M059J (cell line): ENCODE measurements at regions not wholly inside any gene's neighbourhood (a gene's known extent, or its start where the extent isn't known, plus 50 kb on each side); places are given as distances from the start of the nearest gene placed in this dataset.

Experiments
- DNase-seq: peaks from one replicate; pipeline ENCODE4 v3.0.0-alpha.2; 2012; ENCODE audit warnings: low read depth

DNA sequence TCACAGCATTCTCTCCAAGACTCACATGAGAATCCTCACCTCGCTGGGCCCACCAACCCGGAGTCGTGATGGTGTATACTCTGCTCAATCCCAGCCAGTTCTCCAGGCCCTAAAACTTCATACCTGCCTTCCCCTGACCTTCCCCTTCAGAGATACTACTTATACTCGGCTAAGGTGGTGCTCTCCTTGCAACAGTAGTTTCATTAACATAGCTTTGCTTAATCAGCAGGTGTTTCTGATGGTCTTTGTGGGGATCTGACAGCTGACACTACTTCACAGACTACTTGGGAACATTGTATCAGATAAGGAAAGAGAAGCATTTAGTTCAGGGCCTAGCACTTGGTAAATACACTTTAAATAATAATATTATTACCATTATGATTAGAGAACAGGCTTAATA is 301.5 kb upstream of the DAB1 start:
- no peak for DNase-seq

DNA sequence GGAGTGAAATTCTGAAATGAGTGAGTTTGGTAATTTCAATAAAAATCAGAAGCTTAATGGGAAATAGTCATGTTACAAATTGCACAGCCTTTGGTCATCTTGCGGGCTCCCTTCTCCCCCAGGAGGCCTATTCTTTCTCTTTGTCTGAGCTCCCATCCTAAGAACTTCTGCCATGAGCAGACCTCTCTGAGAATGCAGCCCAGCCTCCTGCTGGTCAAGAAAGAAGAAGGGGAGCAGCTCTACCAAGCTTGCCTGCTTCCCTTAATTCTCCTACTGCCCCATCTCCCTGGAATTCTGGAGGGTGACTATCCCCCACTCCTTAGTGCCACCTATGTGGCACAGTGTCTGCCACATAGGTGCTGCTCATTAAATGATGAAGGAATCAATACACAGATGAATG is 300.7 kb upstream of the DAB1 start:
- DNase-seq, result no peak

DNA sequence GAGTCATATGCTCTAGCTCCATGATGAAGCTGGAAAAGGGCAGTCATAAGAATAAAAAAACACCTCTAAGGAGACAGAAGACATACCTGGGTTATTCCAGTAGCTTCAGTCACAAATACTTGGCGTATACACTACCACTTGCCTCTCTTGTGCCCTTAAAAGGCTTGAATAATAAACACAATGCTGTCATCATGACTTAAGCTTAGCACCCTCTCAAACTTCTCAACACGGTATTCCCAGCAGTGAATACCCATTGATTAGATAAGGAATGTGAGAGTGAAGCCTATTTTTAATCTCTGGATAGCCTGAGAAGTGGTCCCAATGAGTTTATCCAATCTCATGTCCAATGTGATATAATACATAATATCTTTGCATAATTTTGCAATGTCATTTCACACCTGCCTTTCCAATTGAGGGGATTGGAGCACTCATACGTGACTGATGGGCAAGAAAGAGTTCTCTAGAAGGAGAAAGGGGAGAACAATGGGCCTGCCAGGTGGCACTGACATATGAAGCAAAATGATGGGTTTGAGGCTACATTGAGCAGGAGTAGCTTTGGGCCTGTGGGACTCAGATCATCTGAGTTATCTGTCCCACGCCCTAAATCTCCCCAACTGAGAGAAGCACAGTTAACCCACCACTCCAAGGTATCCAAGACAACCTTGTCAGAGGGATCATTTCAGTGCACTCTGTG is 298.6 kb upstream of the DAB1 start:
- no peak for DNase-seq

DNA sequence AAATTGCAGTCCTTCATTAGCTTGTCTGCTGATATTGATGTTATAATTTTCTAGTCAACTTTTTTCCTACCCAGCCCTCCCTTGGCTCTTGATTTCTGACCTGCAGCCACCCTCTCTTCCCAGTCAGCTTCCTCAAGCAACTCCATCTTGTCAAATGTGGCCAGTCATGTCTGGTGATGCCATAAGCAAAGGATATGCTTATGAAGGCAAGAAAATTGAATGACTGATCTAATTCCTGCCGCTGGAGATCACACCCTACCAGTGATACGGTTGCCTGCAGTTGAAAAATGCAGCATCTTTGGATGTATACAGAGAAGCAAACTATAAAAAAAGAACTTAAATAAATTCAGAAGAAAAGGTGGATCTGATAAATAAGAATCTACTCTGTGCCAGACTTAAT is 297.1 kb upstream of the DAB1 start:
- no peak for DNase-seq

DNA sequence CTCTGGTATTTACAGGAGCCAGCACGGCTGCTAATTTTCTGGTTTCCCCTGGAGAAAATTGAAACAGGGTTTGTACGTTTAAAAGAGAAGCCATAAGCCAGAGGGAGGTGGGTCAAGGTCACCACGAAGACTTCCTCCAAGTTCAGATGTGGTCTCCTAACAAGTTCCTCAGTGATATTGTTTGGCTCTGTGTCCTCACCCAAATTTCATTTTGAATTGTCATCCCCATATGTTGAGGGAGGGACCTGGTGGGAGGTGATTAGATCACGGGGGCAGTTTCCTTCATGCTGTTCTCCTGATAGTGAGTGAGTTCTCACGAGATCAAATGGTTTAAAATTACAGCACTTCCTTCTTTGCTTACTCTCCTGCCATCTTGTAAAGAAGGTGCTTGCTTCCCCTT is 295.4 kb upstream of the DAB1 start:
- DNase-seq, result no peak

DNA sequence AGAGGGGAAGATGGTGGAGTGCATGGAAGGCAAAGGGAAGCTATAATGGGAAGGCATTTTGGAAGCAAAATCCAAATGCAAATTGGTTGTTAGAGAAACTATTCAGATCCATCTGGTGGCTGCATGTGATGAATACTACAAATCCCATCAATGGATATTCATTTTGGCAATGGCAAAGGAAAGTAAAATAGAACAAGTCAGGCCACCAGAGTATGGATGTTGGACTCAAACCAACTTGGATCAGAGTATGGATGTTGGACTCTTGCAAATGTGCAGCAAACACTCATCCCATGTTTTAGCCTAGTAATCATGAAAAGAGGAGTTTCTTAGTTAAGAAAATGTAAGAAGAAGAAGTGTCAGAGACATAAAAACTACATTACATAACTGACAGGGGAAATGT is 289.6 kb upstream of the DAB1 start:
- DNase-seq, result no peak

DNA sequence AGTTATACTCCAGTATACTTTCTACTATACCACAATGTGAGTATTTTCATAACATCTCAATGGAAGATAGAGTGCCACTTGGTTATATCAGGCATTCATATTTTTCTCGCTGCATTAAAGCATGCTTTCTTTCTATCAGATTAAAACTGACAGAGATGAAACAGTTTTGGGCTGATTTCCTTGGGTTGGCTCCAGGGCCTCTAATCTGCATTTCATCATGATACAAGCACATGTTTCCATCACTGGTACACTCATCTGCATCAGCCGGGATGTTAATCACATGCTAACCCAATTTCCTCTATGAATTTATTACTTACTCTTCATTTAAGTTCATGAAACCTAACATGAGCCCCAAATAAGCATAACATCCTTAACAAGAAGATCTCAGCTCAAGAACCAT is 289.0 kb upstream of the DAB1 start:
- no peak for DNase-seq

DNA sequence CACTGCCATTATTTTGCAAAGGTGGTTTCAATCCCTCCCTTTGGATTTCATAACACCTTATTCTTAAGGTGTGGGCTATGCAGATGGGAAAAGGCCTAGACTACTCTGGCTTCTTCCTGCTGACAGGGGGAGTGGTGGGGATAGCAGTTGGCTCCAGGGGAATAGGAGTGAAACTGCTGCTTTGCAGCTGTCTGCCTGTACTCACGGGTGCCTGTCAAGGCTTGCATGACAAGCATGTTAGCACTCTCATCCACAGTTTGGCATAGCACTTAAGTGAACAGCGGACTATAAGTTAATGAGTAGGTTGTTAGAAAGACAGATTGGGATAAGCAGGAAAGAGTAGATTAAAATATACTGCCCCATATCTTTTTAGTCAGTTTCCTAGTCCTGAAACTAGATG is 287.5 kb upstream of the DAB1 start:
- DNase-seq, result no peak

DNA sequence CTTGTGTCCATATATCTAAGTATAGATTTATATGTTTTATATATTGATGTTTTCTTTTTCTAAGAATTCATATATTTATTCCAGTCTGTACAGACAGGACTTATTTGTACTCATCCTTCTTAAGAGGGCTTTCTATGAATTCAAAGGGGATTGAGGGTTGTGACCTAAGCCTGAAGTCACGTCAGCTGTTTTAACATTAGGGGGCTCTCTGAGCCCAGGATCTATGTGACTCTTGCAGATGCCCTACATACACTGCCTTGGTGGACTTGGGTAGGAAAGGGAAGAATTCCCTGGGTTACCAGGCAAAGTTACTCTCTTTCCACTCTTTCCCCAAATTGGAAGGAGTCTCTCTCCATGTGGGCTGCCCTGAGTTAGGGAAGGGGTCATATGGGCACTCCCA is 283.8 kb upstream of the DAB1 start:
- DNase-seq, result no peak

DNA sequence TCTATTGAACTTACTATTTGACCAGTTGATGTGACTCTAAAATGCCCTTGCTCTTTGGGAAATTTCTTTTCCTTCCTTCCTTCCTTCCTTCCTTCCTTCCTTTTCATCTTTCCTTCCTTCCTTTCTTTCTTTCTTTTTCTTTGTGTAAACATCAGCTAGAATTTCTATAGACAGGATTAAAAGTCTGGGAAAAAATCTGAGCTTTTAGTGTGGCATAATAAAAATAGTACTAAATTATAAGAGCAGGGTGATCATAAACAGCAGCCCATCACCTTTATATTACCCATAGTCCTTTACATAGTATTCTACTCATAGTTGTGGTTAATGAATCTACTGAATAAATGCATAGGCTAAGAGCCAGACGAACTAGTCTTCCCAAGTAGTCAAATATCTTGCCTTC is 281.0 kb upstream of the DAB1 start:
- no peak for DNase-seq

DNA sequence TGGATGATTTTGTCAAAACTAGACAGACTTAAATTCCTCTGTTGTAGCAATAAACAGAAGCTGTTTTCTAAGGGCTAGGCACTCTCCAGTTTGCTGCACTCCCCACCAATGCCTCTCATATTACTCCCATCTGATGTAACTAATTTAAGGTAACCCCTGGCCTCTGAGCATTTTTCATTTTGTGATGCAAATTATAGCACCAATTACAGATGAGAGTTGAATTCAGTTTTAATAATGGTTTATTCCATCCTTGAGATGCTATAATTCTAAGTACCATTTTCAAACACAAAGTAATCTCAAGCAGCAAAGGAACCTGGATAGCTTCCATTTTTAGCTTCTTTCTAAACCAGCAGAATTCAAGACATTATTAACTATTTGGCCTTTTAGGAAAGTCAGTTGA is 280.4 kb upstream of the DAB1 start:
- DNase-seq, result no peak

DNA sequence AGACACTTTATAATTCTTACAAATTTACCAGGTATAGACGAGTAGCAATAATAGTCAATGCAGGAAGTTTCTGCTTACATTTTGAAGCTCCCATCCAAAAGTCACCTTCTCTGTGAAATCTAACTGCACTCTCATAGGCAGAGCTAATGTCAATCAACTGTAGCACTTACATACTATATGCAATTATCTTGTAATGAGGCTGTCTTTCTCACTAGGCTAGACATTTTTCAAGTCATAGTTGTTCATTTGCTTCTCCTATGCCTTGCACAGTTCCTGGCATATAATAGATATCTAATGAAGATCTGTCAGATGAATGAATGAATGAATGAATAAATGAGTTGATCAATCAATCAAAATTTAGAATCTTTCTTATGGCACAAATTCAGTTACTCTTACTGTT is 273.0 kb upstream of the DAB1 start:
- no peak for DNase-seq

DNA sequence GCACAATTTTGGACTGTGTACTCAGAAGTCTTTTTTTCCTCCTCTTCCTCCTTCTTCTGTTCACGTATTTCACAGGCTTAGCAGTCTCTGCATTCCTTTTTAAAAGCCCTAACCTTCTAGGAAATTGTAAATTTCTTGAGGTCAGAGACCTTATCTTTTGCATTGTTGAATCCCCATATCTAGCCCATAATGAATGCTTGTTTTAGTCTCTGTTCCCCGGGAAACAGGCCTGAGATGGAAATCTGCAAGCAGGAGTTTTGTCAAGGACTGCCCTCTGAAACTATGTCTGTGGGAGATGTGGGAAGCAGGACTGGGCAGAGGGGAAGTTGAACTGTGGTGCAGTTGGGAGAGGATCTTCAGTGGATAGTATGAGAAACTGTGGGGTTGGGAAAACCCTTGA is 272.2 kb upstream of the DAB1 start:
- no peak for DNase-seq

DNA sequence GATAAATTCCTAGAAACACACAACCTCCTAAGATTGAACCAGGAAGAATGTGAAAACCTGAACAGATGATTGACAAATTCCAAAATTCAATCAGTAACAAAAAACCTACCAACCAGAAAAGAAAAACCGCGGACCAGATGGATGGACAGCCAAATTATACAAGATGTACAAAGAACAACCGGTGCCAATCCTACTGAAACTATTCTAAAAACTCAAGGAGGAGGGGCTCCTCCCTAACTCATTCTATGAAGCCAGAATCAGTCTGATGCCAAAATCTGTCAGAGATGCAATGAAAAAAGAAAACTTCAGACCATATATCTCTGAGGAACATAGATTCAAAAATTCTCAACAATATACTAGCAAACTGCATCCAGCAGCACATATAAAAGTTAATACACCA is 262.4 kb upstream of the DAB1 start:
- DNase-seq, result no peak

DNA sequence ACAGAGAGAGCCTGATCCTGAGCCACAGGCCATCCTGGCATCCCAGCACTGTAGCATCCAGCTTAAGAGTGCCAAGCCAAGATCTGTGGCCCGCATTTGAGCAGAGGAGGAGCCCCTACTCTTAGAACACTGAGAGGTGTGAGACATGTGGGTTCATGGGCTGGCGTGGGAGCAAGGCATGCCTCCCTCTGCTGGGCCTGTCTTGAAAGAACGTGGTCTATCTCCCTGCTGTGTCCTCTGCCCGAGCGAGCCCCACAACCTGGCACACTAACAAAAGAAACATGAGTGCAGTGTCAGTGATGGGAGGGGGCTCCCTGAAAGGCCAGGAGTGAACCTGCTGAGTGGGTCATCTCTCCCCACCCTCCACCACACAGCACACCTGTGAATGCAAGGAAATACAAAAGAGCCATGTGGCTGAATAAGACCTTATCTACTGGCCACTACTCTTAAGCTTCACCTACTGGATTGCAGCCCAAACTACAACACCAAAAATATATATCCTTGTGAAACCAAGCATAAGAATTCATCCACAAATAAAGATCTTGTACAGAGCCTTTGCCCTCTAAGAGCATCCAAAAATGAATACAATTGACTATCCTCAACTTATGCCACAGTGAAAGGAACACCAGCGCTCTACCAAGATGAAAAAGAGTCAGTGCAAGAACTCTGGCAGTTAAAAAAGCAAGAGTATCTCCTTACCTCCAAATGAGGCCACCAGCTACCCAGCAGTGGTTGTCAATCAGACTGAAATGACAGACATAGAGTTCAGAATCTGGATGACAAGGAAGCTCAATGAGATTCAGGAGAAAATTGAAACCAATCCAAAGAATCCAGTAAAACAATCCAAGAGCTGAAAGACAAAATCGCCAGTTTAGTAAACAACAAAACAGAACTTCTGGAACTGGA is 259.4 kb upstream of the DAB1 start:
- DNase-seq, result no peak

DNA sequence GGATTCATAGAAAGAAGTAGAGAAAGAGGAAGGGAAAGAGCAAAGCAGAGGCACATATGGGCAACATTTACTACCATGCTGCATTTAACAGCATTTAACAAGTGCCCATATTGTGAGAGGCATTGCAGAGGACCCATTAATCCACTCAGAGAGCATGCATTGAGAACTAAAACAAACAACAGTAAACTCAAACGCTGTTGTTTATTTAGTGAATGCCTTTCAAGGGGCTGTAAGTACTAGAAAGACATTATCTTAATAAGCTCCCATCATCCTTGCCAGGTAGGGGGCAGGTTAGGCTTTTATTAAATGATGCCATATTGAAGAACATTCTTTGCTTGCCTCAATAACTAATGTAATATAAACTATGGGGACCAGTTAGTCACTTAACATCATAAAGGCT is 254.3 kb upstream of the DAB1 start:
- DNase-seq, result no peak

DNA sequence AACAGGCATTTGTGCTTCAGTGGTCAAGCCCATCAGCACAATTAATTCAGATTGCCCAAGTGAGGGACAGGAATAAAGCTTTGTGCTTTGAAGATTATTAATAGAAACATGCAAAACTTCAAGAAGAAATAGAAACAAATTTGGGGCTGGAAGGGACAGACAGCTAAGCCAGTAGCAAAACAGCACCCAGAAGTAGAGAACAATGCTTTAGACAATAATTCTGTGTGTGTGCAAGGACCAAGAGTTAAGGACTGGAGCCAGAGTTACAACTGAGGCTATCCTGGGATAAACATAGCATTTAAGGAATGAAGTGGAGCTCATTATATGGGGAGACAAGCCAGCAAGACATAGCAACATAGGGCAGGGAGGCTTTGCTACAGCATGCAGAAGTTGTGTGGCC is 251.9 kb upstream of the DAB1 start:
- no peak for DNase-seq

DNA sequence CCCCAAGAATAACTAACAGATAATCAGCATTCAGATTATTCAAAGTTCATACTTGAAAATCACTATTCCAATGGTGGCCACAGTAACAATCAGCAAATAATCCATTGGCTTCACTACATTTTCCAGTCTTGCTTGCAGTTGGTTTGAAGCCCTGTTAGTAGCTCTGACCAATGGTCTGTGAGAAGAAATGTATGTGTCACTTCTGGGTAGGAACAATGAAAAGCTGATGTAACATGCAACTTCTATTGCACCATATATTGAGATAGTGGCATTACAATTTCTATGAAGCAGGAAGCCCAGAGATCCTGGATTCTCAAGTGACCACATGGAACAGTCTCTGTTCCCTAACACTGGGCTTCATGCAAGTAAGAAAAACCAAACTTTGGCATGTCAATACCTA is 250.9 kb upstream of the DAB1 start:
- DNase-seq, result no peak

DNA sequence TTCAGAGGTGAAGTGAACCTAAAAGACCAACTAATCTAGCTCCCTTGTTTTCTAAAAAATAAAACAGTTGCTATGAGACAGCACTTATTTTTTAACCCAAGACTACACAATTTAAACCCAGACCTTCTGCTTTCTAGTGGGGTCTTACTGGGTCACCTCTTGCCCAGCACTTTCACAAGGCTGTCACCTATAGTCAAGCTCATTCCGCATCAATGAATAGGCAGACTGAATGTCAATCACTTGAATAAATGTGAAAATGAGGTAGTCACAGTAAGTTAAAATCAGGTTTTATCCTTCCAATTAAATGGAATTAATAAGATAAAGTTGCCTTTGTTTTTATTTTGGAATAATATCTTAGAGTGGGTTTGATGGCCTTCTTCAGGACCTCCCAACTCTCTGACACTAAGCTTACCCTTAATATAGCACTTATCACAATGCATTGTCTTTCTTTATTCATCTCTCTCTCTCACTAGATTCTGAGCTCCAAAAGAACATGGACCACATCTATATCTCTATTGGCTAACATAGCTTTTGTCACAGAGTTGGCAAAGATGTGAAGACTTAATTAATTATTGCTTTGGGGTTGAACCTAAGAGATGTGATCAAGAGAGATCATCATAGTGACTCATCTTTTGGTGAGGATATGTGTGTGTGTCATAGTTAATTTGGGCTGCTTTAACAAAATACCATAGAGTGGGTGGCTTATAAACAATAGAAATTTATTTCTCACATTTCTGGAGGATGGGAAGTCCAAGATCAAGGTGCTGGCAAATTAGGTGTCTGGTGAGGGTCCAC is 248.7 kb upstream of the DAB1 start:
- DNase-seq, result no peak

DNA sequence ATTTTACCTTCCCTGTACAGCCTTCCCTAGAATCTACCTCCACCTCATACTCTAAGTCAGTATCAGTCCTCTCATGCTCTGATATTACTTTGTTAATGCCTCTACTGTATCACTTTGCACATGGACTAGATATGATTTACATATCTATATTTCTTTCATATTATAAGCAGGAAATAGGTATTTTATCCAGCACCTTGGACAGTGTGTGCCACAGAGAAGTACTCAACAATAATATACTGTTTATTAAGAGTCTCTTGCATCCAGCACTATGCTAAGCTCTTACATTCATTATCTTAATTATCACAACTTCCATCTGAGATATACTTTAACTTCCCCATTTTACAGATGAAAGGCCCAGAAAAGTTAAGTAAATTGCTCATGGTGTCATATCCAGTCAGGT is 247.9 kb upstream of the DAB1 start:
- no peak for DNase-seq

DNA sequence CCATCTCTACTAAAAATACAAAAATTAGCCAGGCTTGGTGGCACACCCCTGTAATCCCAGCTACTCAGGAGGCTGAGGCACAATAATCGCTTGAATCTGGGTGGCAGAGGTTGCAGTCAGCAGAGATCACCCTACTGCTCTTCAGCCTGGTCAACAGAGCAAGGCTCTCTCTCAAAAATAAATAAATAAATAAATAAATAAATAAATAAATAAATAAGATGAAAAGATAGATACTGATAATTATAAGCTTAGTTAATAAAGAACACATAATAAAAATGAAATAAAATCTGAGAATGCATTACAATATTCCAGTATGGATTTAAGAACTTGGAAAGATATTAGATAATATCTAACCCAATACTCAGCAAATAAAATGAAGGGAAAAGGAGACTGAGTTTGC is 235.9 kb upstream of the DAB1 start:
- DNase-seq, result no peak

DNA sequence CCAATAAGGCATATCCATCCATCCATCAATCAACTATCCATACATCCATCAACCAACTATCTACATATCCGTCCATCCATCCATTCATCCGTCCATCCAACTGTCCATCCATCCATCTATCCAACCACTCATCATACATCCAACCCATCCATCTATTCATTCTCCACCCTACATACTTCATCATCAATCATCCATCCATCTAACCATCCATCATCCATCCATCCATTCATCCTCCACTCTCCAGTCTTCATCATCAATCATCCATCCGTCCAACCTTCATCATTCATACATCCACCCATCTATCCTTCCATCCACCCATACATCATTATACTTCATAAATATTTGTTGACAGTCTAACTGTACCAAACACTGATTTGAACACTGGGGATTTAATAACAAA is 231.3 kb upstream of the DAB1 start:
- DNase-seq, result no peak

DNA sequence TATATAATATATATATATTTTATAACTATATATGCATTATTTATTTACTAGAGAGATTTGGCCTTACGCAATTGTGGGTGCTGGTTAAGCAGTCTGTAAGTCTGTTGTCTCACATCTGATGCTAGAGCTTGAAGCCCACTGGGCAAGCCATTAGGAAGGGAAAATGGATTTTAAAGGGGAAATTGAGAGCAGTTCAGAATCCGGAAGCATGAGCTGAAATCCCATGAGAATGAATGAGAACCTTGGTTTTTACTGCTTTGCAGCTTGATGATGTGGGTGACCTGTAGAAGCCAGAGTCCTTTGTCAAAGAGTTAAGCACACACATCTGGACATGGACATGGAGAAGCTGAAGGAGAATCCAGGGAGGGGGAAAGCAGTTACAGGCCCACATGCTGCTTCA is 220.8 kb upstream of the DAB1 start:
- no peak for DNase-seq
